ENCODE measurements at regions not wholly inside any gene's neighbourhood (a gene's known extent, or its start where the extent isn't known, plus 50 kb on each side); places are given as distances from the start of the nearest gene placed in this dataset.
A peak's percentile ranks its signal among the peaks of the same experiment; 100 is the strongest.

DNA sequence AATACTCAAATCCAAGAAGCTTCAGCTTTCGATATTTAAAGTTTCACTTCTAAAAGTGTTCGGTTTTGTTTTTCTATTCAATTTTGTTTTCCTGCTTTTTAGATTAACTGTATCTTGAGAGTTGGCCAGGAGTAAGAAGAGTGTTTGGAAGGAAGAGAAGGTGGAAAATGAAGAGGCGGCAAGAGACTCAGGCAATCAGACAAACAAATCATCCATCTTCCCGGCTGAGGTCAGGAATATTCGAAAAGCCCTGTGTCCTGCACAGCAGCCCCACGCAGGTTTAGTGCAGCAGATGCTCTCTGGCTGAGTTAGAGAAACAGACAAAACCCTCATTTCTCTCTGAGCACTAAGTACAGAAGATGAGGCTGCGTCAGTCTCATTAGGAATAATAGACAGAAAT is 330.3 kb upstream of the NOCT start:
- FAIRE-seq = no peak
- DNase-seq (ENCODE audit: insufficient read length, low spot score) = no peak
- TF ChIP-seq, protein P1, sequence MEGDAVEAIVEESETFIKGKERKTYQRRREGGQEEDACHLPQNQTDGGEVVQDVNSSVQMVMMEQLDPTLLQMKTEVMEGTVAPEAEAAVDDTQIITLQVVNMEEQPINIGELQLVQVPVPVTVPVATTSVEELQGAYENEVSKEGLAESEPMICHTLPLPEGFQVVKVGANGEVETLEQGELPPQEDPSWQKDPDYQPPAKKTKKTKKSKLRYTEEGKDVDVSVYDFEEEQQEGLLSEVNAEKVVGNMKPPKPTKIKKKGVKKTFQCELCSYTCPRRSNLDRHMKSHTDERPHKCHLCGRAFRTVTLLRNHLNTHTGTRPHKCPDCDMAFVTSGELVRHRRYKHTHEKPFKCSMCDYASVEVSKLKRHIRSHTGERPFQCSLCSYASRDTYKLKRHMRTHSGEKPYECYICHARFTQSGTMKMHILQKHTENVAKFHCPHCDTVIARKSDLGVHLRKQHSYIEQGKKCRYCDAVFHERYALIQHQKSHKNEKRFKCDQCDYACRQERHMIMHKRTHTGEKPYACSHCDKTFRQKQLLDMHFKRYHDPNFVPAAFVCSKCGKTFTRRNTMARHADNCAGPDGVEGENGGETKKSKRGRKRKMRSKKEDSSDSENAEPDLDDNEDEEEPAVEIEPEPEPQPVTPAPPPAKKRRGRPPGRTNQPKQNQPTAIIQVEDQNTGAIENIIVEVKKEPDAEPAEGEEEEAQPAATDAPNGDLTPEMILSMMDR (IDR thresholded peaks at IDR 0.05; ENCODE audit: insufficient read depth, missing control alignments) = no peak

DNA sequence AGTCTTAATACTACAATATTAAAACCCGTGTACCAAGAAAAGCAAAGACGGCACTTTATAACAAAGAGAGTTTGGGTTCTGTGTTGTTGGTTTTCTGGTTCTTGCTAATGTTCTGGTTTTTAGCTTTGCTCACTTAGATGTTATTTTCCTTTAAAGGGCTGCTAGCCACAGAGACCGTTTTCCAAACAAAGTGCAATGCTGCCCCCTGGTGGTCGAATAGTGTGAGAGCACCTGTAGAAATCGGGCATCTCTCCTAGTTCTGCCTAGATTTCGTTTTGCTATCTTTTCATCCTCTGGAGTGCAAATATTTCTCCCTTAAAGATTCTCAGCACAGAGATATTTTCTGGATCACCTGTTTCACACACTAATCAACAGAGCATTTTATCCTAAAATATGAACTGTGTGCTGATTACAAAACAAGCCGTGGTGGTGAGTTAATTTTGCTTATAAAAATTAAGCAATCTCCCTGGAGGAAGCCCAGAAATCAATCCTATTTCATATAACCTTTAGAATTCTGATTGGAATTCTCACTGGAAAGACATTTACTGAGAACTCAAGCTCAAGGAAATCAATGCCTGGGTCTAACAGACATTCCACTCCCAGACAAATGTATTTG is 334.5 kb upstream of the NOCT start:
- no peak for DNase-seq (ENCODE audit: insufficient read length, low spot score)
- peak; percentile 91 for FAIRE-seq
- TF ChIP-seq, protein P1 (IDR thresholded peaks at IDR 0.05; ENCODE audit: insufficient read depth, missing control alignments) = peak; percentile 92

DNA sequence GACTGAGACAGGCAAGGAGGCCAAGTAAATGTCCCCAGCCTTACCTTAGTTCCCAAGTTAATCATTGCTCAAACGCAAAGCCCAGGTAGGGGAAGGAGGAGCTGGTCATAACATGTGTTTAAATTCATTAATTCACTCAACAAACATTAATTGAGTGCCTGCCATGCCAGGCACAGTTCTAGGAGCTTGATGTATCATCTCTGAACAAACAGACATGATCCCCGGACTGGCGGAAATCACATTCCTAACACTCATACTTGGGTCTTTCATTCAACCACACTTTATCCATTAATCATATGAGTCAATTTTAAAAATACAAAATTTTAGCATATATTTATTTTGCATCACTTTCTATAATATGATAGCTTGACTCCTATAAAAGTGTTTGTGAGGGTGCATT is 335.3 kb upstream of the NOCT start:
- FAIRE-seq (no peak), DNase-seq (ENCODE audit: insufficient read length, low spot score) (no peak)
- TF ChIP-seq, protein P1 (IDR thresholded peaks at IDR 0.05; ENCODE audit: insufficient read depth, missing control alignments) = no peak

- TF ChIP-seq, protein P1 (IDR thresholded peaks at IDR 0.05; ENCODE audit: insufficient read depth, missing control alignments) = no peak
- FAIRE-seq (no peak), DNase-seq (ENCODE audit: insufficient read length, low spot score) (no peak)
These were observed 336.4 kb upstream of the NOCT start for GRCh38 chr4:138678985-138679746.

GRCh38 chr4:138677748-138678147 is 337.8 kb upstream of the NOCT start:
- TF ChIP-seq, protein P1 (IDR thresholded peaks at IDR 0.05; ENCODE audit: insufficient read depth, missing control alignments) = no peak
- FAIRE-seq (no peak), DNase-seq (ENCODE audit: insufficient read length, low spot score) (no peak)

DNA sequence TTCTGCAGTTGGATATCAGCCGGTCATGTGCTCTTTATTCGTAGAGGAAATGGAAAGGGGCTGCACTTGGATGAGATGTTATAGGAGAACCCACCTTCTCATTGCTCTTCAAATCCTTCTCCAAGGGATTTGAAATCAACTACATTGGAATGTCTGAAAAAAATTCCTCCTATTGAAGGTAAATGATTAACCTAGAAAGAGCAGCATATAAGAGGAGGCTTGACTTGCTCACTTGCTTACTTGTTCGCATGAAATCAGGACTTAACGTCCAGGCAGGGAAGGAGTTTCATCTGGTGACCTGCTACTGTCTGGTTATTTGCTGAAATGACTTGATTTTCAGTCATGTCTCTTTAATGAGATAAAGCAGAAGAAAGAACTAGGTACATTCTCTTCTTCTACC is 338.4 kb upstream of the NOCT start:
- TF ChIP-seq, protein P1 (IDR thresholded peaks at IDR 0.05; ENCODE audit: insufficient read depth, missing control alignments) = no peak
- FAIRE-seq = no peak

GRCh38 chr4:138675685-138676084 is 339.9 kb upstream of the NOCT start:
- FAIRE-seq = no peak
- no peak for DNase-seq (ENCODE audit: insufficient read length, low spot score)
- TF ChIP-seq, protein P1 (IDR thresholded peaks at IDR 0.05; ENCODE audit: insufficient read depth, missing control alignments) = no peak

More for the DNA sequence above, 338.4 kb upstream of the NOCT start:
- no peak for DNase-seq (ENCODE audit: insufficient read length, low spot score)
